GM23338 (cell line): ENCODE measurements at regions not wholly inside any gene's neighbourhood (a gene's known extent, or its start where the extent isn't known, plus 50 kb on each side); places are given as distances from the start of the nearest gene placed in this dataset.

Source experiments
- POLR2AphosphoS5 ChIP-seq: IDR thresholded peaks from 2 replicates; pipeline ENCODE4 v1.6.1; 2016; ENCODE audit warnings: antibody characterized with exemption, low read depth
- TF ChIP-seq, protein P1 (sequence below), 2 experiments: fragments of 200-600 bp in 1 of 2; sonication (generic) in 1 of 2; conservative IDR thresholded peaks; 2 replicates each; pipeline versions ENCODE4 v1.5.1 to v1.6.1; 2016 to 2017; ENCODE audit warnings: antibody characterized with exemption in 2 of 2, low read depth in 2 of 2, mild to moderate bottlenecking in 2 of 2, moderate library complexity in 1 of 2
- TF ChIP-seq, protein P2 (sequence below): IDR thresholded peaks from one replicate; pipeline ENCODE4 v1.6.1; 2018; ENCODE audit warnings: antibody characterized with exemption; ENCODE audit not compliant: unreplicated experiment

DNA sequence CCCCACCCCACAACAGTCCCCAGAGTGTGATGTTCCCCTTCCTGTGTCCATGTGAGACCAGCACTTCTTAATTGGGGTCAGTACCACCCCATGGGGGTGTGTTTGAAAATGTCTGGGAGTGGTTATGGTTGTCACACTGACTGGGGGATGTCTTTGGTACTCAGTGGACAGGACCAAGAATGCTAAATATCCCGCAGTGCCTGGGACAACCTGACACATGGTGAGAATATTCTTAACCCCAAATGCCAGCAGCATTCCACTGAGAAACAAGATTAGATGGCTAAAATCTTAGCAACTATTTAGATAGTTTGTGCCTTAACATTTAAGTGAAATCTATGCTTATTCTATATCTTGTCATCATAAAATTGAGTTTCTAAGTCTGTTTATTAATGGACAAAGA is 177.5 kb upstream of the ZBED5 start:
- TF ChIP-seq, protein P1, sequence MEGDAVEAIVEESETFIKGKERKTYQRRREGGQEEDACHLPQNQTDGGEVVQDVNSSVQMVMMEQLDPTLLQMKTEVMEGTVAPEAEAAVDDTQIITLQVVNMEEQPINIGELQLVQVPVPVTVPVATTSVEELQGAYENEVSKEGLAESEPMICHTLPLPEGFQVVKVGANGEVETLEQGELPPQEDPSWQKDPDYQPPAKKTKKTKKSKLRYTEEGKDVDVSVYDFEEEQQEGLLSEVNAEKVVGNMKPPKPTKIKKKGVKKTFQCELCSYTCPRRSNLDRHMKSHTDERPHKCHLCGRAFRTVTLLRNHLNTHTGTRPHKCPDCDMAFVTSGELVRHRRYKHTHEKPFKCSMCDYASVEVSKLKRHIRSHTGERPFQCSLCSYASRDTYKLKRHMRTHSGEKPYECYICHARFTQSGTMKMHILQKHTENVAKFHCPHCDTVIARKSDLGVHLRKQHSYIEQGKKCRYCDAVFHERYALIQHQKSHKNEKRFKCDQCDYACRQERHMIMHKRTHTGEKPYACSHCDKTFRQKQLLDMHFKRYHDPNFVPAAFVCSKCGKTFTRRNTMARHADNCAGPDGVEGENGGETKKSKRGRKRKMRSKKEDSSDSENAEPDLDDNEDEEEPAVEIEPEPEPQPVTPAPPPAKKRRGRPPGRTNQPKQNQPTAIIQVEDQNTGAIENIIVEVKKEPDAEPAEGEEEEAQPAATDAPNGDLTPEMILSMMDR (conservative IDR thresholded peaks at IDR 0.05; ENCODE audit: low read depth in 2 of 2): no peak
- no peak for TF ChIP-seq POLR2AphosphoS5
- TF ChIP-seq, protein P2, sequence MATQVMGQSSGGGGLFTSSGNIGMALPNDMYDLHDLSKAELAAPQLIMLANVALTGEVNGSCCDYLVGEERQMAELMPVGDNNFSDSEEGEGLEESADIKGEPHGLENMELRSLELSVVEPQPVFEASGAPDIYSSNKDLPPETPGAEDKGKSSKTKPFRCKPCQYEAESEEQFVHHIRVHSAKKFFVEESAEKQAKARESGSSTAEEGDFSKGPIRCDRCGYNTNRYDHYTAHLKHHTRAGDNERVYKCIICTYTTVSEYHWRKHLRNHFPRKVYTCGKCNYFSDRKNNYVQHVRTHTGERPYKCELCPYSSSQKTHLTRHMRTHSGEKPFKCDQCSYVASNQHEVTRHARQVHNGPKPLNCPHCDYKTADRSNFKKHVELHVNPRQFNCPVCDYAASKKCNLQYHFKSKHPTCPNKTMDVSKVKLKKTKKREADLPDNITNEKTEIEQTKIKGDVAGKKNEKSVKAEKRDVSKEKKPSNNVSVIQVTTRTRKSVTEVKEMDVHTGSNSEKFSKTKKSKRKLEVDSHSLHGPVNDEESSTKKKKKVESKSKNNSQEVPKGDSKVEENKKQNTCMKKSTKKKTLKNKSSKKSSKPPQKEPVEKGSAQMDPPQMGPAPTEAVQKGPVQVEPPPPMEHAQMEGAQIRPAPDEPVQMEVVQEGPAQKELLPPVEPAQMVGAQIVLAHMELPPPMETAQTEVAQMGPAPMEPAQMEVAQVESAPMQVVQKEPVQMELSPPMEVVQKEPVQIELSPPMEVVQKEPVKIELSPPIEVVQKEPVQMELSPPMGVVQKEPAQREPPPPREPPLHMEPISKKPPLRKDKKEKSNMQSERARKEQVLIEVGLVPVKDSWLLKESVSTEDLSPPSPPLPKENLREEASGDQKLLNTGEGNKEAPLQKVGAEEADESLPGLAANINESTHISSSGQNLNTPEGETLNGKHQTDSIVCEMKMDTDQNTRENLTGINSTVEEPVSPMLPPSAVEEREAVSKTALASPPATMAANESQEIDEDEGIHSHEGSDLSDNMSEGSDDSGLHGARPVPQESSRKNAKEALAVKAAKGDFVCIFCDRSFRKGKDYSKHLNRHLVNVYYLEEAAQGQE: no peak
